NCI-H1436 treated with DMSO at 0.1 percent for 48 hours (cell line): ENCODE measurements at regions not wholly inside any gene's neighbourhood (a gene's known extent, or its start where the extent isn't known, plus 50 kb on each side); places are given as distances from the start of the nearest gene placed in this dataset.

ENCODE experiments used
- DNase-seq: peaks from one replicate; lab custom pipeline; 2025; lab: John Stamatoyannopoulos, UW

- no peak for DNase-seq
Measured at GRCh38 chr16:65790768-65791167, 575.7 kb upstream of the CDH5 start.

GRCh38 chr16:65789161-65789945 lies 577.1 kb upstream of the CDH5 start:
- DNase-seq, result no peak

GRCh38 chr16:65788434-65789140 lies 577.9 kb upstream of the CDH5 start:
- DNase-seq, result no peak

GRCh38 chr16:65787921-65788320 lies 578.6 kb upstream of the CDH5 start:
- no peak for DNase-seq

GRCh38 chr16:65786916-65787315 lies 579.6 kb upstream of the CDH5 start:
- no peak for DNase-seq

- no peak for DNase-seq
Measured at GRCh38 chr16:65783709-65784474, 582.6 kb upstream of the CDH5 start.

- DNase-seq, result no peak
Measured at GRCh38 chr16:65782611-65783600, 583.6 kb upstream of the CDH5 start.

GRCh38 chr16:65781855-65782254 lies 584.6 kb upstream of the CDH5 start:
- no peak for DNase-seq

- DNase-seq, result no peak
Measured at GRCh38 chr16:65781363-65781762, 585.1 kb upstream of the CDH5 start.

GRCh38 chr16:65779201-65779600 lies 587.3 kb upstream of the CDH5 start:
- DNase-seq, result no peak

GRCh38 chr16:65776639-65777183 lies 589.8 kb upstream of the CDH5 start:
- DNase-seq, result no peak

GRCh38 chr16:65775829-65776228 lies 590.7 kb upstream of the CDH5 start:
- no peak for DNase-seq

- DNase-seq, result no peak
Measured at GRCh38 chr16:65774350-65774749, 592.1 kb upstream of the CDH5 start.

GRCh38 chr16:65773301-65773874 lies 593.1 kb upstream of the CDH5 start:
- DNase-seq, result no peak

GRCh38 chr16:65772134-65772732 lies 594.3 kb upstream of the CDH5 start:
- no peak for DNase-seq

- DNase-seq, result no peak
Measured at GRCh38 chr16:65771707-65772106, 594.8 kb upstream of the CDH5 start.

GRCh38 chr16:65770752-65771151 lies 595.7 kb upstream of the CDH5 start:
- DNase-seq, result no peak

GRCh38 chr16:65769776-65770438 lies 596.6 kb upstream of the CDH5 start:
- no peak for DNase-seq

- no peak for DNase-seq
Measured at GRCh38 chr16:65769055-65769465, 597.4 kb upstream of the CDH5 start.

GRCh38 chr16:65767125-65767524 lies 599.4 kb upstream of the CDH5 start:
- DNase-seq, result no peak
